Effector memory CD8-positive, alpha-beta T cell (primary cell): ENCODE measurements at regions not wholly inside any gene's neighbourhood (a gene's known extent, or its start where the extent isn't known, plus 50 kb on each side); places are given as distances from the start of the nearest gene placed in this dataset.

ENCODE experiments used
- ATAC-seq: fragments of 150-1000 bp; cut with Tn5 transposase; replicated peaks from 2 replicates; pipeline ENCODE4 v1.10.0; 2021; ENCODE audit warnings: mild to moderate bottlenecking, moderate library complexity
- DNase-seq, 3 experiments: peaks; one replicate each; pipeline ENCODE4 v3.0.0; 2021
- H3K27ac Mint-ChIP-seq, 2 donors: one replicate each; pipeline ENCODE4 v1.8.0; 2022; ENCODE audit warnings: mild to moderate bottlenecking in 2 of 2, mixed read lengths in 2 of 2, moderate library complexity in 2 of 2
- H3K27me3 Mint-ChIP-seq, 2 donors: one replicate each; pipeline ENCODE4 v1.8.0; 2022; ENCODE audit warnings: mixed read lengths in 2 of 2
- H3K36me3 Mint-ChIP-seq: one replicate; pipeline ENCODE4 v1.8.0; 2022; ENCODE audit warnings: mild to moderate bottlenecking, moderate library complexity, mixed read lengths; ENCODE audit not compliant: insufficient read depth
- H3K4me1 Mint-ChIP-seq, 2 donors: one replicate each; pipeline ENCODE4 v1.8.0; 2022; ENCODE audit warnings: low read depth in 2 of 2, mixed read lengths in 2 of 2
- H3K4me3 Mint-ChIP-seq, 2 donors: one replicate each; pipeline ENCODE4 v1.8.0; 2022; ENCODE audit warnings: mild to moderate bottlenecking in 2 of 2, mixed read lengths in 2 of 2, moderate library complexity in 2 of 2
- H3K9me3 Mint-ChIP-seq, 2 donors: one replicate each; pipeline ENCODE4 v1.8.0; 2022; ENCODE audit warnings: mixed read lengths in 2 of 2

DNA sequence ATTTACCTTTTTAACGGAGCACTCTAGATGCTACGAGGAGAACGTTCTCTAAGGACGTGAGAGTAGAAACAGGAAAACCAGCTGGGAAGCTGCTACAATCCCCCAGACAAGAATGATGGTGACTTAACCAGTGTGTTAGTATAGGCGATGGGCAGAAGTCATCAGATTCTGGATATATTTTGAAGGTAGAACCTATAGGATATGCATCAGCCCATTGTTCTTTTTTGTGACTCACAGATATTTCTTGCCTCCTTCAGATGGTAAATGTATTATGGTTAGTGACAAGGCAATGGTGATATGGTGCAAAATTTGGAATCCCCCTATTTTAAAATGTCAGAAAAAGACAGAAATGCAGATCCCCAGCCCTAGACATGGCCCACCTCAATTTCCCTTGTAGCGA is 258.2 kb downstream of the PHLDA1 start:
- Mint-ChIP-seq H3K4me3 (no peak overlapping the region), H3K9me3 (no peaks in the 10 kb centered on the region), H3K36me3 (no peaks in the 10 kb centered on the region), H3K27ac (no peak overlapping the region), H3K4me1 (no peaks in the 10 kb centered on the region), H3K27me3 (no peaks in the 10 kb centered on the region)
- ATAC-seq (no peak), DNase-seq (no peak)

DNA sequence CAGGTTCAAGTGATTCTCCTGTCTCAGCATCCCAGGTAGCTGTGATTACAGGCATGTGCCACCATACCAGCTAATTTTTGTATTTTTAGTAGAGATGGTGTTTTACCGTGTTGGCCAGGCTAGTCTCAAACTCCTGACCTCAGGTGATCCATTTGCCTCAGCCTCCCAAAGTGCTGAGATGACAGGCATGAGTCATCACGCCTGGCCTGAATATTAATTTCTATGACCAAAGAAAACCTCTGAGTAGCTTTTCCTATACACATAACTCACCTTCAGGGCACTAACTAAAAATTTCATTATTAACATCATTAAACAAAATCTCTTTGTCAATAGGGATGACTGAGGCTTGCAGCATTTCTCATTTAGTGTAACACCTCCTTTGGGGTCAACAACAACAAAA is 259.6 kb upstream of the KRR1 start:
- no peaks in the 10 kb centered on the region for H3K27me3 Mint-ChIP-seq
- DNase-seq (no peak), ATAC-seq (no peak)
- H3K4me1 Mint-ChIP-seq = no peaks in the 10 kb centered on the region
- H3K27ac Mint-ChIP-seq = no peak overlapping the region
- no peaks in the 10 kb centered on the region for H3K9me3 Mint-ChIP-seq
- H3K36me3 Mint-ChIP-seq = no peaks in the 10 kb centered on the region
- H3K4me3 Mint-ChIP-seq = no peak overlapping the region

DNA sequence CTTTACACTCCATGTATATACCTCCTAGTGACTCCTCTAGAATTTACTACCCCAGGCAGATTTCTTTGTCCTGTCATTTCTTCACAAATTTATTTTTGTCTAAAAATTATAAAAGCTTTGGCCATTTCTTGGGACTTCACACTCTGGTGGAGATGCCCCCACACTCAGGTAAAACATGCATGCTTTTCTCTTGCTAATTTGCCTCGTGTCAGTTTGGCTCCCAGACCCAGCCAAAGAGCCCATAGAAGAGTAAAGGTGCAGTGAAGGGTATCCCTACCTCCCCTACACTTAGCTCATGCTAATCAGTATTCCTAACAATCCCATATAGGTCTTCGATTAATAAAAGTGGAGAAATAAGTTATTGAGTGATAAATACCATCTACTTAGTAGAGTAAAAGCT is 256.5 kb upstream of the KRR1 start:
- Mint-ChIP-seq H3K9me3 (no peaks in the 10 kb centered on the region), H3K4me1 (no peaks in the 10 kb centered on the region), H3K4me3 (no peak overlapping the region), H3K27me3 (no peaks in the 10 kb centered on the region), H3K27ac (no peak overlapping the region), H3K36me3 (no peaks in the 10 kb centered on the region)
- DNase-seq (no peak), ATAC-seq (no peak)

DNA sequence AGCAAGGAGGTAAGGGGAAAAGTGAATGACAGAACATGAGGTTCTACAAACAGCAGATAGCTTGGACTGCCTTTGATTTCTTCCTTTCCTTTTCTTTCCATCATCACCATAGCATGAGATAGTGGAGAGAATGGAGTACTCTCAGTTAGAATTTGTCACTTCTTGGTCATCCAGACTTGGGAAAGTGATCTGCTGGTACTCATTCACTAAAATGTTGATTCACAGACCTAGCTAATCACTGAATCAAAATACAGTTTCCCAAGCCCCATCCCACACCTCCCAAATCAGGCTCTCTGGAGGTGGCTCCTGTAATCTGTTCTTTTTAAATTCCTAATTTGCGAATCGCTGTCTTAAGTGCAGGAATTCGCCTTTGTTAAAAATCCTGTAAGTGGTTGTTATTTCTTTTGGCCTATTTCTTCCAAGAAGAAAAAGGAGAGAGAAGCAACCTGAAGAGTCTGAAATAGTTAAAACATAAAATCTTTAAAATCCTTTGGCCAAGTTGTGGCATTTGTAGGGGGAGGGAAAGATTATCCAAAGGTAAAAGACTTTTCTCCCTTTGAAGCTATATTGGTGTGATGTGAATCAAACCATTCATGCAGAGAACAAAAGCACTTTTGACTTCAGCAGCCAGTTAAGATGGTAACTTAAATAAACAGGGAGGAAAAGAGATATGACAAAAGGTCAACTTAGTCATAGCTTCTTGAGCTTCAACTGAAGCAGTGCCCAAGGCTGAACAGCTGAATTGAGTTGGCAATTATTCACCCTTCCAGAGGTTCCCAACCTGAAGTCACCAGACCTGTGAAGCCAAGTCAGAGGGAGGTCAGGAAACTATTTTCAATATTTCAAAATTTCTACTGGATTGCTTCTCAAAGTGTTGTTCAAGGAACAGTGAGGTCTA is 255.1 kb upstream of the KRR1 start:
- DNase-seq (no peak), ATAC-seq (no peak)
- H3K27ac Mint-ChIP-seq = no peak overlapping the region
- no peaks in the 10 kb centered on the region for H3K9me3 Mint-ChIP-seq
- no peaks in the 10 kb centered on the region for H3K27me3 Mint-ChIP-seq
- no peaks in the 10 kb centered on the region for H3K36me3 Mint-ChIP-seq
- no peak overlapping the region for H3K4me3 Mint-ChIP-seq
- no peaks in the 10 kb centered on the region for H3K4me1 Mint-ChIP-seq

DNA sequence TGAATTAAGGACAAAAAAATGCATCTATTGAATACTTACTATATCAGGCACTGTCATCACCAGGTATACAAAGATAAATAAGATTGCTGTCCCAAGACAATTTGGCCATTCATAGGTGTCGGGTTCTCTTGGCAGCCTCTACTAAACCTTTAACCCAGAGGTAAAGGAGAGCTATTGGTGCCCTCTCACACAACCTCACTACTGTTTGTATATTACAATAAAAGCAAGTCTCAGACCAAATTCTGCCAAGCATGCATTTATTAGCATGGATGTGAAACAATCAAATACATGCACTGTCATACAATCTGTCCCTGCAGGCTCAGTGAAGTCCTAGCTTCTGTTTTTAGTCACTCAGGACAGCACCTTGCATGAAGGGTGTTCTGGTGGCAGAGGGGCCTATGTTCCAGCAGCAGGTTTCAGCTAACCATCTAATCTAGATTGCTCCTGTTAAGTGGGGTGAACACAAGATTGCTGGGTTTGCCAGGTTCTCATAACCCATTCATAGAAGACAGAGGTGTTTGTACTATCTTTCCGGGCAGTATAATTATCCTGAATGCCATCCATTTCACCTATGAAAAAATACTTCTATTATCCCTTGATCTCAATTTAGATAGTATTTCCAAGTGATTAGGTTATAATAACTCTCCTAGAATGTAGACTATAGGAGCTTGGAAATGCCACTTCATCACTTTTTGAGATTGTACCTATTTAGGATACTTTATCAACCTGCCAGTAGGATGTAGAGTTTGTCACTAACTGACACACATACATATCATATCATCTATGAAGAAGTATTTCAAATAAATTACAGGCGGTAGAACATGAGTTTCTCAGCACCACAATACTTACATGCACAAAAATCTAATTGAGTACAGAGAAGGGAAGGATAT is 254.0 kb upstream of the KRR1 start:
- Mint-ChIP-seq H3K4me1 (no peaks in the 10 kb centered on the region), H3K9me3 (no peaks in the 10 kb centered on the region), H3K27me3 (no peaks in the 10 kb centered on the region), H3K36me3 (no peaks in the 10 kb centered on the region), H3K27ac (no peak overlapping the region), H3K4me3 (no peak overlapping the region)
- no peak for ATAC-seq
- no peak for DNase-seq

DNA sequence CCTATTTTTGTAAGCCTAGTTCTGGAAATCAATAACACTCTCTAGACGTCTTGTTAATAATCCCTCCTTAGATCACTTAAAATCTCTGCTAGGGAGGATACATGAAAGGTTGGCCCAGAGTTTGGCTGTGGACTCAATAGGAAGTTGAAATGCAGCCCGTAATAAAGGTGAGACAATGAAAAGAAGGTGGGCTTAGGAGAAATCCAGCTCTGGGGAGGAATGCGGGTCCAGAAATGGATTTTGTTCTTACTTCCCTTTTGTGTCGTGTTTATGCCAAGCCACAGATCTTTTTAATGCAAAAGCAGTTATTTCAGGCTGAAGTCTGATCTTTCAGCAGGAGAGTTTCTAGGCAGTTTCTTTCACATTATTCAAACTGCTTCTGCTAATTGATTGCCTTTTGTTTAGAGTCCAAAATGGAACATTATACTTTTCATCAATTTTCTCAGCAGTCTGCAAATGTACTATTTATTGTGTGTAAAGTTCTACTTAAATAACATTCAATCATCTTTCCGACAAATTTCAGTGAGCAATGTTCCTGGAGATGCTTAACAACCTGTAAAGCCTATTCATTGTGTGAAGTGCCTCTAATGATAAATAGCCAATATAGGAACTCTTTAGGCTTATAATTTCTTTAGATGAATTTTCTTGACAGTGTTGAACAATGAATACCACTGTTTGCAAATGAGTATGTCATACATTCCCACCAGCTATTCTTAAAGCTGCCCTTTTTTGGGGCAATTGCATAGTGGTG is 252.9 kb upstream of the KRR1 start:
- ATAC-seq = no peak
- no peaks in the 10 kb centered on the region for H3K36me3 Mint-ChIP-seq
- no peak for DNase-seq
- no peak overlapping the region for H3K27ac Mint-ChIP-seq
- H3K4me3 Mint-ChIP-seq = no peak overlapping the region
- H3K4me1 Mint-ChIP-seq = no peaks in the 10 kb centered on the region
- no peaks in the 10 kb centered on the region for H3K27me3 Mint-ChIP-seq
- H3K9me3 Mint-ChIP-seq = no peaks in the 10 kb centered on the region

DNA sequence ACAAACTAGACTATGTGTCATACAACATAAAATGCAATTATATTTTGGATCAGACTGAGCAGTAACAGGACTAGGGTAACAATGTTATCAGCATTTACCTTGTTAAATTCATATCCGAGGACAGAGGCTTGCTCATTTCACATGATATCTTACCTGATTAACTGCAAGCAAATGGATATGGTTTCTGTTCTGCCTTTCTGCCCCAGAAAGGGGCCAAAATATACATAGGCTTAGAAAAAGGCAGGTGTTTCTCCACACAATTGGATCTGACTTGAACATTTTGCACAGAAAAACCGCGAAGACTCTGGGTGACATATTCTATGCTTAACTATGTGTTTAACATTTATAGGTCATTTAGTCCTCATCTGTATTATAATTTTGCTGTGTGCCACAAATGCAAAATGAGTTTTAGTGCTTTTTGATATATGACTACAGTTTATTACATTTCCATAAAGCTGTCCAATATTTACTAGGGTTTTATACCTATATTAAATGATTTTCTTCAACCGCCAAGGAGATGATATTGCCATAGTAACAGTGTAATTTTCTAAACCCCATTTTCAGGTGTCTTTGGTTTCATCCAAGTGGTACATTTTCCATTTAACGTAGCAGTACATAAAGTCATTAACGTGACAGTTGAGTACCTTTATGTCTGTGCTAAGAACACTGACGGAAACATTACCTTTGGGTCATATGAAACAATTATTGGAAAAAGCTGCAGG is 249.3 kb upstream of the KRR1 start:
- no peak overlapping the region for H3K27ac Mint-ChIP-seq
- no peaks in the 10 kb centered on the region for H3K4me1 Mint-ChIP-seq
- DNase-seq (no peak), ATAC-seq (no peak)
- H3K27me3 Mint-ChIP-seq = no peaks in the 10 kb centered on the region
- H3K36me3 Mint-ChIP-seq = no peaks in the 10 kb centered on the region
- H3K9me3 Mint-ChIP-seq = no peaks in the 10 kb centered on the region
- no peak overlapping the region for H3K4me3 Mint-ChIP-seq

DNA sequence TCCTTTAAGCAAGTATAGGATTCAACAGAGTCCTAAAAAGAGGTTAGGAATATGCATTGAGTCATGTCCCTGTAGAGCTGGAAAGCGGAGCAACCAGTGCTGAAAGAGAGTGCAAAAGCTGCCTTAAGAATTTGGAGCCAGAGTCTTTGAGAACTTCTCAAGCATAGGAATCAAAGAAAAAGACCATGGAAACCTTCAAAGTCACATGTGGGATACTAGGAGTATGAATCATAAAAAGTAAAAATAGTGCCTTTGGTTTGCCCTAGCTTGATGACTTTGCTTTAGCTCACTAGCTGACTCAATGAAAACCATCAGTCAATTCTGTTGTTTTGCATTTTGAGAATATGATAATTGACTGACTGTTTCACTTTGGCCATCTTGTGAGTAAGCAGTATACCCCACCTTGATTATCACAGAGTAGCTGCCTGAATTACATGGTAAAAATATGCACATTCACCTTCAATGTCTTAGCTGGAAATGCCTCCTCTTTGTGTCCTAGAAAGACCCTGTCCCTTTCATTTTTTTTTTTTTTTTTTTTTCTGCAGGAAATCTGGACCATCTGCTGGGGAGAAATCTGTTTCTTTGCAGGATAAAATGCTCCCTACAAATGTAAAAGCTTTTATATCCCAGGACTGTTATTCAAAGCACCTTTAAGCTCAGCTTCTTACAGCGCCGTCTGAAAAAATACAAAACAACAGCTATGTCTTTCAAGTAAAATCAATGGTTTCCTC is 248.6 kb upstream of the KRR1 start:
- H3K9me3 Mint-ChIP-seq = no peaks in the 10 kb centered on the region
- no peak overlapping the region for H3K27ac Mint-ChIP-seq

DNA sequence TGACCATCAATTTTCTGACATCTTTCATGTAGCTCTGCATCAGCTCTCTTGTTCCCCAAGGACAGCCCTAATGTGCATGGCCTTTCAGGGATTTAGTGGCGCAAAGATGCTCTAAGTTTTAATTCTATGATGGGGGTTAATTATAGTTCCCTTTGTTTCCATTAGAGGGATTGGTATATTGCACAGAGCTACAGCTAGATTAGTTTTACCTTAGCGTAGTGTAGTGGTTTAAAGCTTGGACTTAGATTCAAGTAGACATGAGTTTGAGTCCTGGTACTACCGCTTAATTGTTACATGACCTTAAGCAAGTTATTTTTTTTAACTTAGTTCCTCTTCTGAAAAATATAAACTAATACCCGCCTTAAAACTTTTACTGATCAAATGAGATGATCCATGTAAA is 247.8 kb upstream of the KRR1 start:
- Mint-ChIP-seq H3K36me3 (no peaks in the 10 kb centered on the region), H3K4me1 (peaks cover 6 to 11% of the 10 kb centered on the region in 2 donors), H3K9me3 (no peaks in the 10 kb centered on the region), H3K27ac (no peak overlapping the region), H3K27me3 (no peaks in the 10 kb centered on the region), H3K4me3 (no peak overlapping the region)
- DNase-seq = no peak
- no peak for ATAC-seq

More for the DNA sequence above, 248.6 kb upstream of the KRR1 start:
- peaks cover 1 to 4% of the 10 kb centered on the region in 2 donors for H3K4me1 Mint-ChIP-seq
- ATAC-seq (no peak), DNase-seq (no peak)
- H3K27me3 Mint-ChIP-seq = no peaks in the 10 kb centered on the region
- no peak overlapping the region for H3K4me3 Mint-ChIP-seq
- no peaks in the 10 kb centered on the region for H3K36me3 Mint-ChIP-seq

DNA sequence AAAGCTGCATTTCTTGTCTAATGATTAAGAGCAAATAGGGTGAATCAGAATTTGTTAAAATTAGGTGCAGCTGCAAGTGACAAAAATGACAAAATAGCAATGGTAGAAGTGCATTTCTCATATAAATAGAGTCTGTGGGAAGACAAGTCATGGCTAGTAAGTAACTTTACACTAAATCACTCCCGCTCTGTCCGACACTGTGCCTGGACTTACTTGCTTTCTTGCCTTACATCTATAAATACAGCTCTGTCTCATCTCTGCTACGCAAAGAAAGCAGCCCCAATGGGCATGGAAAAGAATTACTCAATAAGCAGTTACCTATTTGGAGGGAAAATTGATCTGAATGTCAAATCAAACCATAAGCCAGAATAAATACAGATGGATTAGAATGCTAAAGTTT is 245.4 kb upstream of the KRR1 start:
- no peaks in the 10 kb centered on the region for H3K9me3 Mint-ChIP-seq
- H3K36me3 Mint-ChIP-seq = no peaks in the 10 kb centered on the region
- no peak overlapping the region for H3K27ac Mint-ChIP-seq
- no peaks in the 10 kb centered on the region for H3K27me3 Mint-ChIP-seq
- H3K4me3 Mint-ChIP-seq = no peak overlapping the region
- no peak for ATAC-seq
- DNase-seq = no peak
- peaks cover 8 to 17% of the 10 kb centered on the region in 2 donors for H3K4me1 Mint-ChIP-seq

DNA sequence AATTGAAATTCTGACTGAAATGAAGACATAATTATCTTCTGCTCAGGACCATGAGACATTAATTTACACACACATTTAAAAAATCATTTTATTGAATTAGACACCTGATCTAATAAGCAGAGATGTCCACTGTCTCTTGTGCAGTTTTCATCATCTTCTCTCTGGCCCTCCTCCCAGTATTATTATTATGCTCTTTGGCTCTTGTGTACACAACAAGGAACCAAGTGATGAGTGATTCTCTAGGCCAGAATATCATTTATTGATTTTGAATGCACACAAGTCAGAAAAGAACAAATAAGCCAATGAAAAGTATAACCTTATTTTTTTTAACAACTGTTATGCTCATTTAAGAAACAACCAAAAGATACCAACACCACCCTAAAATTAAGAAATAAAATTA is 244.7 kb upstream of the KRR1 start:
- ATAC-seq (no peak), DNase-seq (no peak)
- Mint-ChIP-seq H3K4me1 (peaks cover 8 to 17% of the 10 kb centered on the region in 2 donors), H3K27me3 (no peaks in the 10 kb centered on the region), H3K9me3 (no peaks in the 10 kb centered on the region), H3K36me3 (no peaks in the 10 kb centered on the region), H3K27ac (no peak overlapping the region), H3K4me3 (no peak overlapping the region)

DNA sequence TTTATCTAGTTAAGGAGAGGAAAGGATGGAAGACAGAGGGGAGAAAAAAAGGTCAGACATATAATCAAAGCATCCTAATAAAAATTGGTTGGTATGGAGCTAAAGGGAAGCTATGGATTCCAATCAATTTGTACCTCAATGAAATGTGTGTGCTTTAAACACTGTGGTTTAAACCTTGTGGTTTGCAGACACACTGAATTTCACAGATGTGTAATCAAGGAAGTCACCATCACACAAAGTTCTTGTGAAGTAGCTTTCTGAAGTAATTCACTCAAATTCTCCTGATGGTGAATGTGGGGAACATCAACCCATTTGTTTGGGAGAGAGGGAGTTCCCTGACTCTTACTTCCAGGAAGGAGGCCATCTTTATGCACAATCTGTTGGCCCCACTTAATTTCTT is 243.3 kb upstream of the KRR1 start:
- DNase-seq (no peak), ATAC-seq (peak; percentile 33)
- Mint-ChIP-seq H3K36me3 (no peaks in the 10 kb centered on the region), H3K9me3 (no peaks in the 10 kb centered on the region), H3K27me3 (no peaks in the 10 kb centered on the region), H3K4me3 (peak overlapping the region in 1 of 2 donors; percentile 9), H3K27ac (peak overlapping the region in 1 of 2 donors; percentile 39), H3K4me1 (peaks cover 8 to 17% of the 10 kb centered on the region in 2 donors)
